ENCODE measurements at regions not wholly inside any gene's neighbourhood (a gene's known extent, or its start where the extent isn't known, plus 50 kb on each side); places are given as distances from the start of the nearest gene placed in this dataset.

GRCh38 chr7:25998499-25998898 is 153.5 kb upstream of the NFE2L3 start:
- DNase-seq, result no peak
- Histone ChIP-seq H3K27me3 (no peaks in the 10 kb centered on the region), H3K36me3 (replicated peaks in 1 of 2) (no peaks in the 10 kb centered on the region), H3K27ac (no peak overlapping the region), H3K4me1 (replicated peaks in 1 of 2) (no peaks in the 10 kb centered on the region), H3K9me3 (replicated peaks in 1 of 3) (no peaks in the 10 kb centered on the region), H3K4me3 (no peak overlapping the region)
- TF ChIP-seq POLR2A (IDR thresholded peaks at IDR 0.05) (no peak), CTCF (IDR thresholded peaks at IDR 0.05) (no peak)
- intact Hi-C loops (cut with DNase I), result no loop called here
- 83 to 88% (median 86%) methylated on average over 9 of the region's 9 CpGs for WGBS, 4 donors

GRCh38 chr7:26000841-26001240 is 151.2 kb upstream of the NFE2L3 start:
- Histone ChIP-seq H3K4me1 (replicated peaks in 1 of 2) (no peaks in the 10 kb centered on the region), H3K27ac (no peak overlapping the region), H3K9me3 (replicated peaks in 1 of 3) (no peaks in the 10 kb centered on the region), H3K36me3 (replicated peaks in 1 of 2) (no peaks in the 10 kb centered on the region), H3K4me3 (no peak overlapping the region), H3K27me3 (no peaks in the 10 kb centered on the region)
- TF ChIP-seq CTCF (IDR thresholded peaks at IDR 0.05) (no peak), POLR2A (IDR thresholded peaks at IDR 0.05) (no peak)
- WGBS, 4 donors, result 79 to 85% (median 82%) methylated on average over 3 of the region's 3 CpGs
- intact Hi-C loops (cut with DNase I), result no loop called here
- no peak for DNase-seq

GRCh38 chr7:26001662-26002244 is 150.2 kb upstream of the NFE2L3 start:
- TF ChIP-seq POLR2A (IDR thresholded peaks at IDR 0.05) (no peak), CTCF (IDR thresholded peaks at IDR 0.05) (no peak)
- no peaks in the 10 kb centered on the region for H3K9me3 ChIP-seq (replicated peaks in 1 of 3)
- H3K27me3 ChIP-seq, result no peaks in the 10 kb centered on the region
- H3K27ac ChIP-seq, result no peak overlapping the region
- H3K36me3 ChIP-seq (replicated peaks in 1 of 2), result no peaks in the 10 kb centered on the region
- intact Hi-C loops (cut with DNase I), result no loop called here
- no peak overlapping the region for H3K4me3 ChIP-seq
- DNase-seq, result no peak
- H3K4me1 ChIP-seq (replicated peaks in 1 of 2), result no peaks in the 10 kb centered on the region
- 62 to 73% (median 71%) methylated on average over 5 of the region's 5 CpGs for WGBS, 4 donors

GRCh38 chr7:26005683-26006410 is 146.2 kb upstream of the NFE2L3 start:
- 68 to 79% (median 75%) methylated on average over 12 of the region's 12 CpGs for WGBS, 4 donors
- TF ChIP-seq CTCF (IDR thresholded peaks at IDR 0.05) (no peak), POLR2A (IDR thresholded peaks at IDR 0.05) (no peak)
- Histone ChIP-seq H3K27ac (no peak overlapping the region), H3K27me3 (no peaks in the 10 kb centered on the region), H3K36me3 (replicated peaks in 1 of 2) (no peaks in the 10 kb centered on the region), H3K9me3 (replicated peaks in 1 of 3) (no peaks in the 10 kb centered on the region), H3K4me3 (no peak overlapping the region), H3K4me1 (replicated peaks in 1 of 2) (no peaks in the 10 kb centered on the region)
- no peak for DNase-seq
- intact Hi-C loops (cut with DNase I), result no loop called here

Measured in adrenal gland (tissue), 9 donors.